ENCODE measurements at regions not wholly inside any gene's neighbourhood (a gene's known extent, or its start where the extent isn't known, plus 50 kb on each side); places are given as distances from the start of the nearest gene placed in this dataset.

DNA sequence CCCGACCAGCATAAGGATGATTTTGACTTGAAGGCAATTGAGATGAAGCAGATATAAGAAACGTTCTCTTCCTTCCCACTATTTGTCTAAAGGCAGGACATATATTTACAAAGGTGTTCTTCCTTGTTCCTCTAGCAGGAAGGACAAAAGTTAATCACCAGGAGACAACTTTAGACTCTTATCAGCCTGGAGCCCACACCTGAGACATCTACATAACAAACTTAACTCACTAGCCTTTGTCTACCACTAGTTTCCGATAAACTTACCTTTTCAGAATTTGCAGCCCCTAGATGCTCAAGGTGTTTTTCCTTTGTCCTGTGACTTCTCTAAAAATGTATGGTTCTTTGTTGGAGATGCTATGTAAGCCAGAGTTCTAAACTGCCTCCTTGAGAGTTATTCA is 1047.8 kb upstream of the NXPH2 start:
- Histone ChIP-seq H4K20me1 (ENCODE audit: control insufficient read depth, extremely low read depth, insufficient read depth, low read length) (no peaks in the 10 kb centered on the region), H3K27me3 (ENCODE audit: control insufficient read depth, extremely low read depth, insufficient read depth, low read length) (no peaks in the 10 kb centered on the region), H2AFZ (ENCODE audit: control insufficient read depth, low read length) (no peak overlapping the region), H3K36me3 (ENCODE audit: control insufficient read depth in 2 of 2, extremely low read depth in 1 of 2, insufficient read depth in 2 of 2, low read length in 2 of 2) (no peaks in the 10 kb centered on the region), H3K9ac (ENCODE audit: control insufficient read depth, extremely low read depth, insufficient read depth, low read length) (no peak overlapping the region), H3K4me2 (ENCODE audit: control insufficient read depth, extremely low read depth, insufficient read depth, low read depth, low read length) (no peak overlapping the region), H3K9me1 (ENCODE audit: control insufficient read depth, extremely low read depth, insufficient read depth, low read length) (no peaks in the 10 kb centered on the region), H3K79me2 (ENCODE audit: control insufficient read depth, insufficient read depth, low read length) (no peaks in the 10 kb centered on the region), H3K4me1 (ENCODE audit: control insufficient read depth, extremely low read depth, insufficient read depth, low read length) (no peaks in the 10 kb centered on the region), H3K4me3 (ENCODE audit: control insufficient read depth in 2 of 3, extremely low read depth in 1 of 3, insufficient read depth in 2 of 3, low read depth in 1 of 3, low read length in 3 of 3) (no peak overlapping the region), H3K27ac (ENCODE audit: control insufficient read depth, insufficient read depth, low read length) (no peak overlapping the region), H3K9me3 (ENCODE audit: control insufficient read depth, low read depth, low read length) (no peaks in the 10 kb centered on the region)
- TF ChIP-seq EZH2 (IDR thresholded peaks at IDR 0.05; ENCODE audit: low read length): no peak
- TF ChIP-seq, protein P1, sequence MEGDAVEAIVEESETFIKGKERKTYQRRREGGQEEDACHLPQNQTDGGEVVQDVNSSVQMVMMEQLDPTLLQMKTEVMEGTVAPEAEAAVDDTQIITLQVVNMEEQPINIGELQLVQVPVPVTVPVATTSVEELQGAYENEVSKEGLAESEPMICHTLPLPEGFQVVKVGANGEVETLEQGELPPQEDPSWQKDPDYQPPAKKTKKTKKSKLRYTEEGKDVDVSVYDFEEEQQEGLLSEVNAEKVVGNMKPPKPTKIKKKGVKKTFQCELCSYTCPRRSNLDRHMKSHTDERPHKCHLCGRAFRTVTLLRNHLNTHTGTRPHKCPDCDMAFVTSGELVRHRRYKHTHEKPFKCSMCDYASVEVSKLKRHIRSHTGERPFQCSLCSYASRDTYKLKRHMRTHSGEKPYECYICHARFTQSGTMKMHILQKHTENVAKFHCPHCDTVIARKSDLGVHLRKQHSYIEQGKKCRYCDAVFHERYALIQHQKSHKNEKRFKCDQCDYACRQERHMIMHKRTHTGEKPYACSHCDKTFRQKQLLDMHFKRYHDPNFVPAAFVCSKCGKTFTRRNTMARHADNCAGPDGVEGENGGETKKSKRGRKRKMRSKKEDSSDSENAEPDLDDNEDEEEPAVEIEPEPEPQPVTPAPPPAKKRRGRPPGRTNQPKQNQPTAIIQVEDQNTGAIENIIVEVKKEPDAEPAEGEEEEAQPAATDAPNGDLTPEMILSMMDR (optimal IDR thresholded peaks at IDR 0.05 in 1 of 3, IDR thresholded peaks at IDR 0.05 in 1 of 3, conservative IDR thresholded peaks at IDR 0.05 in 1 of 3; ENCODE audit: extremely low read depth in 1 of 3, insufficient read depth in 2 of 3, low read length in 3 of 3): no peak
- no peak for DNase-seq (ENCODE audit: low read depth, low spot score)
- dilution Hi-C loops (cut with MboI; ENCODE audit: extremely low pct_ligation_motif_present, low sequenced_read_pairs): no loop called here
- FAIRE-seq: no peak

DNA sequence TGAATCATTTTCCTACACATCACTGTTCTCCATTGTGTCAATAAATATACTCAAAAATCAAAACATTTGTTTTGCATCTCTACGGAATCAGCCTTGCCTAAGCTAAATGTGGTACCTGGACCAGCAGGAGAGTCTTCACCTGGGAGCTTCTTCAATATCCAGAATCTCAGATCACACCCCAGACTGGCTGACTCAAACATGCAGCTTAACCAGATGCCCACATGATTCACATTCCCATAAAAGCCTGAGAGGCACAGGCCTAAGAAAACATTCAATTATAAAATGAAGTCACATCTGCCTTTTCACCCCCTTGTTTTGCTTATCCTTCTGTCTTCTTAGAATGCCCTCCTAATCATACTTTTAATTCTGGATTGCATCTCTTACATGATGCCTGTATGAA is 1045.5 kb upstream of the NXPH2 start:
- dilution Hi-C loops (cut with MboI; ENCODE audit: extremely low pct_ligation_motif_present, low sequenced_read_pairs): no loop called here
- no peaks in the 10 kb centered on the region for H4K20me1 ChIP-seq (ENCODE audit: control insufficient read depth, extremely low read depth, insufficient read depth, low read length)
- H3K36me3 ChIP-seq (ENCODE audit: control insufficient read depth in 2 of 2, extremely low read depth in 1 of 2, insufficient read depth in 2 of 2, low read length in 2 of 2): no peaks in the 10 kb centered on the region
- no peak overlapping the region for H3K4me3 ChIP-seq (ENCODE audit: control insufficient read depth in 2 of 3, extremely low read depth in 1 of 3, insufficient read depth in 2 of 3, low read depth in 1 of 3, low read length in 3 of 3)
- no peaks in the 10 kb centered on the region for H3K4me1 ChIP-seq (ENCODE audit: control insufficient read depth, extremely low read depth, insufficient read depth, low read length)
- no peak for TF ChIP-seq EZH2 (IDR thresholded peaks at IDR 0.05; ENCODE audit: low read length)
- TF ChIP-seq, protein P1 (optimal IDR thresholded peaks at IDR 0.05 in 1 of 3, IDR thresholded peaks at IDR 0.05 in 1 of 3, conservative IDR thresholded peaks at IDR 0.05 in 1 of 3; ENCODE audit: extremely low read depth in 1 of 3, insufficient read depth in 2 of 3, low read length in 3 of 3): no peak
- H2AFZ ChIP-seq (ENCODE audit: control insufficient read depth, low read length): no peak overlapping the region
- no peak overlapping the region for H3K9ac ChIP-seq (ENCODE audit: control insufficient read depth, extremely low read depth, insufficient read depth, low read length)
- H3K27ac ChIP-seq (ENCODE audit: control insufficient read depth, insufficient read depth, low read length): no peak overlapping the region
- H3K27me3 ChIP-seq (ENCODE audit: control insufficient read depth, extremely low read depth, insufficient read depth, low read length): no peaks in the 10 kb centered on the region
- H3K9me1 ChIP-seq (ENCODE audit: control insufficient read depth, extremely low read depth, insufficient read depth, low read length): no peaks in the 10 kb centered on the region
- DNase-seq (ENCODE audit: low read depth, low spot score): no peak
- H3K9me3 ChIP-seq (ENCODE audit: control insufficient read depth, low read depth, low read length): no peaks in the 10 kb centered on the region
- H3K4me2 ChIP-seq (ENCODE audit: control insufficient read depth, extremely low read depth, insufficient read depth, low read depth, low read length): no peak overlapping the region
- no peak for FAIRE-seq
- no peaks in the 10 kb centered on the region for H3K79me2 ChIP-seq (ENCODE audit: control insufficient read depth, insufficient read depth, low read length)
